GM19468 (cell line): ENCODE measurements at regions not wholly inside any gene's neighbourhood (a gene's known extent, or its start where the extent isn't known, plus 50 kb on each side); places are given as distances from the start of the nearest gene placed in this dataset.
A peak's percentile ranks its signal among the peaks of the same experiment; 100 is the strongest.

Experiments
- ATAC-seq: cut with Tn5 transposase; IDR thresholded peaks from one replicate; pipeline ENCODE4 v1.9.1; 2021; ENCODE audit warnings: mild to moderate bottlenecking, moderate library complexity, moderate number of reproducible peaks; ENCODE audit not compliant: unreplicated experiment; ENCODE audit errors: extremely low read depth

DNA sequence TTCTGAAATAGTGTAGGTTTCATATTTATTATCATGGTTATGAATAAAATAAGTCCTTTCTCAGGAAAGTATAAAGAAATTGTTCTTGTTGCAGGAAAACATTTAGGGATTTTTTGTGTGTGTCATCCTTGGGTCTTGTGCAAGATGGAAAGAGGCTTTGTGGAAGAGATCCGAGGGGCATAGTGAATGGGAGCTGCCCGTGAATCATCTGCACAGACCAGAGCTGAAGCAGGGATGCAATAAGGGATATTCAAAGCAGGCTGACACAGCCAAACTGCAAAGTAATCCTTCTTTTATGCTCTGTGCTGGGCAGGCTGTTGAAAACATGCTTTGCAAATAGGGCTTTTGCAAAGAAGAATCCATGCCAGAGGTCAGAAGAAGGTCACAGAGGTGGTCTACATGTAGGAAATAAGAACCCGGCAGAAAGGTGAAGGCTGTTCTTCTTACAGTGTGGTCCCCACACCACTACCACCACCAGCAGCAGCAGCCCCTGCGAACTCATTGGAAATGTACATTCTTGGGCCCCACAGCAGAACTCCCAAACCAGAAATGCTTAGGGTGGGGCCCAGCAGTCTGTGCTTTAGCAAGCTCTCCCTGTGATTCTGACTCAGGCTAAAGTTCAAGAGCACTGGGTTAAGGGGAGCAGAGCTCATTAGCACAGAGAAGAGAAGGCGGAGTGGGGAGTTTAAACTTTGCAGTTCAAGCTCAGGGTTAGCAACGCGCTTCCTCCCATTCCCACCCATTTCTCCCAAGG lies 237.6 kb downstream of the QKI start:
- ATAC-seq = no peak

DNA sequence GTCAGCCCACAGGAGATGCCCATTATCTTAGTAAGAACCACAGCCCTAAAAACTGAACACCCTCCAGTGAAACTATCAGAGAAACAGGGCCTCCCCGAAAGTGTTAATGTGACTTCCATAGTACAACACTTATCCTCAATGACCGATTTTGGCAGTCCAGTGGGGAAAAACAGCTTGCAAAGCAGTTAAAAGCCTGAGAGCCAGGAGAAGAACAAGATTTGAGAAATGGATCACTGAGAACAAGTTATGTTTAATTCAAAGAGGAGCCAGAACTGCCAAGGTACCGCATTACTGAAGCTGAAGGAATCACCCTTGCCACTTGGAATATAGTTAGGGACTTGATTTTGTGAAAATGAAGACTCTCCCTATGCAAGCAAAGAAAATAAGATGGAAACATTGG lies 236.9 kb downstream of the QKI start:
- no peak for ATAC-seq

DNA sequence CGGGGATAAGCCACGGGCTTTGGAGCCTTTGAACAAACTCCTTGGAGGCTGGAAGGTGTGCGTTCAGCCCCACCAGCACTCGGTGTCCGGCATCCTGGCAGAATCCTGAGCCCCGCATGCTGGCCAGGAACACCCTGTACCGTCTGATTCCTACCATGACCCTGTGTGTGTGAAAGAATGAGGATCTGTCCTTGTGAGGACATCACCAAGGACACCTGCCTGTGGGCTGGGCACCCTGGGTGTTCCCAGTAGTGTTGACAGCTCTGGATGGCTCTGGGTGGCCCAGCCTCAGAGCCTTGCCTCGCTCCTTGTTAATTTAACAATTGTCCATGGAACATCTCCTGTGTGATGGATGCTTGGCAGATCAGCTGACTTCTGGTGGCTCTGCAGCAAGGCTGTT lies 234.3 kb downstream of the QKI start:
- no peak for ATAC-seq

DNA sequence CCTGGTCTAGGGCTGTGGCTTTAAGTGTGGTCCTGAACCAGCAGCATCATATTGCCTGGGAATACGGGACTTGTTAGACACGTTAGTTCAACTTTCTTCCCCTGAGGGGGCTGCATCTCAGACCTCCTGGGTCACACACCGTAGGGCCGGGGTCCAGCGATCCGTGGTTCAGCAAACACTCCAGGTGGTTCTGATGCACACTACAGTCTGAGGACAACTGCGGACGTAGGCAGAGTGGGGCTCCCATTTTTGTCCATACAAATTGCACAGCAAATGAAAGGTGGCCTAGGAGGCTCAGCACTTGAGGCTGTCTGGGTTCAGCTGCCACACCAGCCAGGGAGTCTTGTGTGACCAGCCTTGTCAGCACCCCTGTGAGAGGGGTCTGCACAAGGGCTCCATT lies 233.1 kb downstream of the QKI start:
- ATAC-seq = no peak

DNA sequence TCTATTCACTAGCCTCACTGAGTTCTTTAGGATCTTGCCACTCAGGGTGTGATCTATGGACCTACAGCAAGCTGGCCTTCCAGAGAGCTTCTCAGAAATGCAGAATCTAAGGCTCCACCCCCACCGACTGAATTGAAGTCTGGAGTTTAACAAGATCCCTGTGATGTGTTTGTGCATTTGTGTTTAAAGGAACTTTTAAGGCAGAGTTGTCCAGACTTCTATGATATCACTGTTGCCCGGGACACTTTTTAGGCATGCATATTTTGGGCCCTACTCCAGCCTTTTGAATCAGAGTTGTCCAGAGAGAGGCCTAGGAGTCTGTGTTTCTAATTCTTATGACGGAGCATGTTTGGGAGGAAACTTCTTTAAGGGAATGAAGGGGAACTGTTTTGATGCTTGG lies 232.3 kb downstream of the QKI start:
- no peak for ATAC-seq

DNA sequence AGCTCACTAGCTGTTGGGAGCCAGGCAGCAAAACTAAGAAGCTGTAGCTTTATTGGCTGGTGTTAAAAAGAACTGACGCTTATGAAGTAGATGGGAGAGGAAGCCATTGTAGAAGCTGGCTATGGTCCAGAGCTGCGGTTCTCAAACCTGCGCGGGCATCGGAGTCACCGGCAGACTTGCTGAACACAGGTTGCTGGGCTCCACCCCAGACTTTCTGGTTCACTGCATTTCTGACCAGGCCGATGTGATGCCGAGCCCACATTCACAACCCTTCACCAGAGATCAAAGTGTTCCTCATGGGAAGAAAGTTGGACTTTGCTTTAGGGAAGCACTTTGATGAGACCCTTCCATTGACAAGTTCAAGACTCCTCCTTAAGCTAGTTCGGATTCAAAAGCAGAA lies 231.6 kb downstream of the QKI start:
- no peak for ATAC-seq

DNA sequence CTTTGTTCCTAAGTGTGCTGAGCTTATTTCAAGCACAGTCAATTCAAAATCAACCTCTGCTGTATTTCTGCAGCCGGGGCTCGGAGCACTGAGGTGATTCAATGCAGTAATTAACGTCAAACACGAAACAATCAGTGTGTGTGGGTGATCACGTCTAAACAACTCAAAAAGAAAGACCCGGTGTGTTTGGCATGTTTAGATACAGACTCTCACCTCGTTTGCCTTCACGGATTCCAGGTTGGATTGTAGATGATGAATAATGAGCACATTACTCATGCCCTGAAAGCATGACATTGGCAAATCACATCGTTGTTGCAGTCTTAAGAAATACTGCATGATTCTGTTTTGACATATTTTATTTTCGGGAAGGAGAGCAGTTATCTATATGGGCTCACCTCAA lies 231.0 kb downstream of the QKI start:
- no peak for ATAC-seq

DNA sequence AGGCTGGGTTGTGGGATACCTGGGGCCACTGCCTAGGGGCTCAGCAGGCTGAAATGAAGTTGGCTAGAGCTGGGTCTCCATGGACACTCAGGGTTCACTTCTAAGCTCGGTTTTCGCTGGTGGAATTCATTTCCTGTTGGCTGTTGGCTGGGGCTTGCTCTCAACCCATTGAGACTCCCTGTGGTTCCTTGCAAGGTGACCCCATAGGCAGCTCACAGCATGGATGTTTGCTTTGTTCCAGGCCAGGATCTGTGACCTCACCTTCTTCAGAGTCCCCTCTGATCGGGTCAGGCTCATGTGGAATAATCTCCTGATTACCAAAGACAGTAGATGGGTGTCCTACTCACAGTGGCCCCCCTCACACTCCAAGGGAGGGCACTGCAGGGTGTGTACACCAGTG lies 229.3 kb downstream of the QKI start:
- no peak for ATAC-seq

DNA sequence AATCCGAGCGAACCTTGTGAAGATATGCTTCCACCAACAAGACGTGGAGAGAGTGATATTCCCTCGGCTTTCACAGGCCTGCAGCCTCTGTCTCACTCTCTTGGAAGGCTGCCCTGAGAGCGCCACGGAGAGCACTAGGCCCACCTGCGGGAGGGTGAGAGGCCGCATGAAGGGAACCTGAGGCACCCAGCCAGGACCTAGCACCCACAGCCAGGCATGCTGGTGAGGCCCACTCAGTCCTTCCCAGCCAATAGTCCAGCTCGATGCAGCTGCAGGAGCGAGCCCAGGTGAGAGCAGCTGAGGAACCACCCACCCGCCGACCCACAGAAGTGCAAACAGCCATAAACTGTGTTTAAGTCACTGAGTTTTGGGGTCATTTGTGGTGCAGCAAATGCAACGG lies 227.2 kb downstream of the QKI start:
- no peak for ATAC-seq

DNA sequence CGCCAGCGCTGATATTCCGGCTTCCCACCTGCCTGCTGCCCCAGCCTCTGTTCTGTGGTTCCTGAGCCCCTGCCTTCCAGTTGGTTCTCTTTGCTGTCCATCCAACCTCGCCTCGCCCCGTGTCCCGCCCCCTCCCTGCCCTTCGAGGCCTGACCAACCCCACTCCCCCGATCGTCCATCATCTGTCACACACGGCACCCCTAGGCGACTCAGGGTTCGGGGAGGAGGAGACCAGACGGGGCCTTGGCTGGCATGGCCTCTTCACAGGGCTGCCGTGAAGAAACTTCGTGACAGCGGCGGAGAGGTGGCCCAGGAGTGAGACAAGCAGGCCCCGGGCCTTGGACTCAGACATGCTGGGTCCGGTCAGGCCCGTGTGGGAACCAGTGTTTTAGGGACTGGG lies 226.1 kb downstream of the QKI start:
- ATAC-seq = no peak

DNA sequence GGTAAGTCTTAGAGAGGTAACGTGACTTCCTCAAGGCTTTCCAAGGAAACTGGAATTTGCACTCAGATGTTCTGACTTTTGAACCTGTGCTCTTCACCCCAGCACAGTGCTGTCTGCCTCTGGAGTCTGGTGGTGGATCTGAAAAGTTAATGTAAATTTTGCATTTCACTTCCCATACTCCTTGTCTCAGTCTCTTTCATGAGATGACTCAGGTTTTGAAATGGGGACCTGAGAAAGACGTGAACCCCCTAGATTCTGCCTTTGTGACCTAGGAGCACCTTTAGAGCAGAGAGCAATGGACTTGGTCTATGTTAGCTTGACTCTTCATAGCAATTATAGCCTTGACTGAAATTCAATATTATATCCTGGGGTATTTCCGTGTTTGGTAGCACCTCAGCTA lies 223.0 kb downstream of the QKI start:
- ATAC-seq = peak; percentile 73

DNA sequence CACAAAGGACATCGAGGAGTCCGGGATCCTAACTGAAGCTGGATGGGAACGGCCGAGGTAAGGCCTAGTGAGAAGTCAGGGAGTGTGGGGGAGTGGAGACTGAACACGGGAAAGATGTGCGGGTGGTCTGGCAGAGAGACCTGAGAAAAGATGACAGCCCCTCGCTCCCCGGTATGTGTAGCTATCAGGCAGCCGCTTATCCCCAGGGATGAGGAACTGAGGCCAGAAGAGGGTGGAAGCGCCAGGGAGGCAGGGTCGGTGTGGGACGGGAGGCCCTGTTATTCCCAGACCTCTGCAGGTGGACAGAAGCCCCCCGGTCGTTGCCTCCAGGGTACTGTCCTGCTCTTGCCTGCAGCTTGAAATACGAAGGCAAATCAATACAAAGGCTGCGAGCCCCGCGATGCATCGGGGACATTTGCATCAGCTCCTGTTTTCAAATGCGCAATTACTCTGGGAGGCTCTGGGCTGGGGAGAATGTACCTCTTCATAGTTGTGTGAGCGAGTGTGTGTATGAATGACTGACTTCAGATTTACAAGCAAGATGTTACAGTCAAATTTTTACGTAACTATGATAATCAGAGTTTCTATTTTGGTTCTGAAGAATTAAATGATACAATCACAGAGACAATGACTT lies 221.3 kb downstream of the QKI start:
- no peak for ATAC-seq

DNA sequence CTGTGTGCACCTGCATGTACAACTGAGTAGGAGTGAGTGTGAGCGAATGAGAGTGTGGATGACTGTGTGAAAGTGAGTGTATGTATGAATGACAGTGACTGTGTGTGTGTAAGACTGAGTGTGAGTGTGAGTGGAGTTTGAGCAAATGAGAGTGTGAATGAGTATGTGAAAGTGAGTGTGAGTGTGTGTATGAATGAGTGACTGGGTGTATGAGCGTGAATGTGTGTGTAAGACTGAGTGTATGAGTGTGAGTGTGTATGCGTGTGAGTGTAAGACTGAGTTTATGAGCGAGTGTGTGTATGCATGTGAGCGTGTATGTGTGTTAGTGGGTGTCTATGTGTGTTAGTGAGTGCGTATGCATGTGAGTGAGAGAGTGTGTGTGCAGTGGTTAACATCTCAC lies 220.8 kb downstream of the QKI start:
- no peak for ATAC-seq

DNA sequence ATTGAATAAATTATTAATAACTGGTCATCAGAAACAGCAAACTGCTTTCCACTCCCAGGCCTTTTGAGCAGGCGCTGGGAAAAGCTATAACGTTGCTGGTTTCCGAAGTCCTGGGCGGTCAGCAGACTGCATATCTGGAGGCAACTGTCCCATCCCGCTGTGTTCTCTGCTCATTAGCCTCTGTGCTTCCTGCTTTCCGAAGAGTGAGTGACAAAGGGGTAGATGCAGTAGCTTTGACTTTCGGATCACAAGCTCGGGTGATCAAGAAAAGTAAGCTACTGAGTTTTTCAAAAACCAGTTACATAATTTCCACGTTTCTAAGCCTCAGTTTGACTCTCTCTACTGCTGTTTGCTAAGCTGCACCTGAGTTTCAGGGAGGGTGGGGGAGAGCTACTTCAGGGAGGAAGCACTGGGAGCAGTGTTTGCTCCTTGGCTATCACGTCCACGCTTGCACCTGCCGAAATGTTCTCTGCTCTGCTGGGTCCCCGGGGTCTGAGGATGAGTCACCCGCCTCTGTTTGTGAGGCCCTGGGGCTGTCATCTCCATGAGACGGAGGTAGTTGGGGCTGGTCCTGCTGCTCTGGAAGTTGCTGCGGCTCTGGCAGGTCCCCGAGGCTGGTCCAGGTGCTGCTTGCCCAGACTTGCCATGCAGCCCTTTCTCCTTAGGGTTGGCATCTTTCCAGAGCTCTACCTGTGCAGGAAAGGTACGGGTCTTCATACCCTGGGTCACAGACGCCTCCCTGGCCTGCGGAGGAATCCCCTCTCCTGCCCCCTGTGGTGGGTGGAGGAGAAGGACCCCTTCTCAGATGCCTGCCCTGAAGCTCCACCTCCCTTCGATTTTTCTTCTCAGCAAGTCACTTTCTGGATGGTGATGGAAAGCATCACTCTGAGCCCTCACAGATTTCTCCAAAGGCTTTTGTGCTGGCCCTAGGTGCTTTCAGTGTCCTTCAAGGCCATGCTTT lies 220.0 kb downstream of the QKI start:
- ATAC-seq = no peak

DNA sequence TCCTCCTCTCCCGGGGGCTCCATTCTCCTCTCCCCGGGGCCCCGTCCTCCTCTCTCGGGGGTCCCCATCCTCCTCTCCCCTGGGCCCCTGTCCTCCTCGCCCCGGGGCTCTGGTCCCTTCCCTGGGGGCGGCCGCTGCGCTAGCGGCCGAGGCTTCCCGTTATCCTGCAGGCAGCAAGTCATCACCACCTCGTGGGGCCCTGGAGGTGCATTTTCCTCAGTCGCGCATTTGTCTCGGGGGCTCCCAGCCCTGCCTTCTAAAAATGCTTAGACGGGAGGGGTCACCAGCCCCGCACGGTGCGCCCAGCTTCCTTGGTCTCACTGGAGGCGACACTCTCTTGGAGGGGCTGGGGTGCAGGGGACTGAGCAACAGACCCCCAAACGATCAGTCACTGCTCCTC lies 216.5 kb downstream of the QKI start:
- no peak for ATAC-seq

DNA sequence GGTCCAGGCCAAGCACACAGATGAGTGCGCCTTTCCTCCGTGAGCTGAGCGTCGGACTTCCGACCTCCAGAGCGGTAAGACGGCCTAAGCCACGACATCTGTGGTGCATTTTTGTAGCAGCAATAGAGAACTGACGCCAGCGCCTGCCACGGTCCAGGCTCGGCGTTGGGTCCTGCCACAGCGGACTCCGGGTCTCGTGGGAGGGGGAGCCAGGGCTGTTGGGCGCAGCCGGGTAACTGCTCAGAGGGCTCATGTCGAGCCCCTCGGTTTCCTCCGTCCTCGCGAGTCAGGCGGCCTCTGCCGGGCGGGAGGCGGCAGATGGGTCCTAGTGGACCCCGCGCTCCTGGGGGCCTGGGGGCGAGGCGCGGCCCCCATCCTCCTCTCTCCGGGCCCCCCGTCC lies 216.1 kb downstream of the QKI start:
- no peak for ATAC-seq

DNA sequence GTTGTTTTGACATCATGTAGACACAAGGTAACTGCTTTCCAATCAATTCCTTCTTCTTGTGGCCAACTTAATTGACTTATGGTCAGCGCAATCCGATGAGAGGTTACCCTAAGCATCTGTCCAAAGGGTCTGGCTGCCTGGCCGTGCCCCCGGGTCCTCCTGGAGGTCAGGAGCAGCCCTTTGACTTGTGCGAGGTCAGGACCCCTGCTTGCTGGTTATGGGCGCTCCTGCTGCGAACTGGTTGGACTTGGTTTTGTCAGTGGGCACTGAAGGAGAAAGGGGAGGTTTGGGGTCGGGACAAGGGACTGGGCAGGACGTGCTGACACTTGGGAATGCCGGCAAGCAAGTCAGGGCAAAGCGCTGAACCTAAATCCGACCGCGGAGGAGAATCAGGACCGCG lies 215.6 kb downstream of the QKI start:
- ATAC-seq = no peak
